ENCODE measurements at regions not wholly inside any gene's neighbourhood (a gene's known extent, or its start where the extent isn't known, plus 50 kb on each side); places are given as distances from the start of the nearest gene placed in this dataset.

DNA sequence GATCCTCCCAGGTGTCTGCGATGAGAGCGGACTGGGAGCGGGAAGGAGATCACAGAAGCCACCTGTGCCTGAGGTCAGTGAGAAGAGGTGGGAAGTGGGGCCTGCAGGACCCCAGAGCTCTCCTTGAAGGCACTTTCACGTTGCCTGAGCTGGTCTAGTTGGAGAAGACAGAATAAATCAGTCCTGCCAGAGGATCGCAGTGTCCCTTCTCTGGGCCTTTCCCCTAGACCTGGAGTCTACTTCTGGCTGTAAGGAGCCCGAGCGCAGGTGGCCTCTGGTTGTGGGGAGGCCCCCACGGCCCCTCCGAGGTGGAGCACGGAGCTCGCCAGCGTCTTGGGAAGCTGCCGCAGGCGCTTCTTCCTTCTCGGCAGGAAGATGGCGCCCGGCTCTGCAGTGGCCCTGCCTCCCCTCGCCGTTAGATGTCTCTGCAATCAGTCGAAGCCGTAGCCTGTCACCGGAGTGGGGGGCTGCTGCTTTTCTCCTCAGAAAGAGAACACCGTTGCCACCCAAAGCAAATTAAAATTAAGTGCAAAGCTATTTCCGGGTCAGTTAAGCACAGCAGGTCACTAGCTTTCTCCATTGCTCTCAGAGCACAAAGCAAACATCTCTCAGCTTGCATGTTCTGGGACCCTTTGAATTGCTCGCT is 212.0 kb upstream of the MYT1L start:
- no peak overlapping the region for H2AK9ac ChIP-seq (replicated peaks; ENCODE audit: low read depth, low read length, poor library complexity)
- ATAC-seq (ENCODE audit: low read depth) (no peak), DNase-seq (no peak)
- H2BK20ac ChIP-seq (ENCODE audit: low read depth, low read length), result no peak overlapping the region
- no peak overlapping the region for H2BK5ac ChIP-seq (ENCODE audit: low read depth, low read length, poor library complexity, severe bottlenecking)
- no peaks in the 10 kb centered on the region for H3K79me1 ChIP-seq (ENCODE audit: low read depth in 1 of 2, low read length in 2 of 2)
- H3K27me3 ChIP-seq (ENCODE audit: control insufficient read depth, insufficient read depth, low read length), result no peaks in the 10 kb centered on the region
- no peak overlapping the region for H2BK120ac ChIP-seq (ENCODE audit: low read depth, low read length)
- H3K4ac ChIP-seq (ENCODE audit: low read depth, low read length), result no peak overlapping the region
- no peaks in the 10 kb centered on the region for H3K4me1 ChIP-seq (ENCODE audit: control insufficient read depth, insufficient read depth, low read length)
- H3K4me3 ChIP-seq (ENCODE audit: insufficient read depth, low read depth, low read length), result no peak overlapping the region
- no peaks in the 10 kb centered on the region for H3K9me1 ChIP-seq (ENCODE audit: insufficient read depth, low read length)
- no peak overlapping the region for H4K8ac ChIP-seq (ENCODE audit: low read depth in 2 of 2, low read length in 2 of 2)
- no peak overlapping the region for H4K5ac ChIP-seq (ENCODE audit: low read depth, low read length)
- no peak overlapping the region for H3K9ac ChIP-seq (ENCODE audit: low read depth, low read length)
- no peak overlapping the region for H4K91ac ChIP-seq (ENCODE audit: insufficient read depth, low read depth, low read length)
- H3K36me3 ChIP-seq (ENCODE audit: control insufficient read depth, insufficient read depth, low read length), result no peaks in the 10 kb centered on the region
- no peak overlapping the region for H3K27ac ChIP-seq (ENCODE audit: insufficient read depth, low read length)
- H3K18ac ChIP-seq (ENCODE audit: low read depth, low read length), result no peak overlapping the region
- H4K20me1 ChIP-seq (ENCODE audit: insufficient read depth, low read length), result no peaks in the 10 kb centered on the region
- no peak overlapping the region for H2AFZ ChIP-seq (replicated peaks; ENCODE audit: low read length, poor library complexity)
- ChIA-PET CTCF (no interaction called here), POLR2A (ENCODE audit: unreplicated experiment) (no interaction called here)
- no peak overlapping the region for H3K56ac ChIP-seq (ENCODE audit: extremely low read depth, insufficient read depth, low read length)
- H2BK15ac ChIP-seq (ENCODE audit: low read depth, low read length), result no peak overlapping the region
- no peak overlapping the region for H3K23ac ChIP-seq (ENCODE audit: low read depth, low read length)
- peaks cover 32% of the 10 kb centered on the region for H3K9me3 ChIP-seq (ENCODE audit: control insufficient read depth, insufficient read depth, low read length)
- no peak overlapping the region for H2AK5ac ChIP-seq (ENCODE audit: low read depth, low read length)
- no CpG with 5 or more reads among the region's 25 CpGs for WGBS, 2 experiments (ENCODE audit: extremely low coverage in 2 of 2, insufficient read length in 1 of 2)
- in situ Hi-C loops (cut with MboI; ENCODE audit: low sequenced_read_pairs), result no loop called here
- no TSS peak for BruUV-seq (replicated peaks)
- TF ChIP-seq CHD1 (IDR thresholded peaks at IDR 0.05; ENCODE audit: low read depth, low read length) (no peak), CEBPB (IDR thresholded peaks at IDR 0.05; ENCODE audit: low read depth, low read length) (no peak), BHLHE40 (IDR thresholded peaks at IDR 0.05; ENCODE audit: low read depth, low read length) (no peak), MAFK (IDR thresholded peaks at IDR 0.05; ENCODE audit: low read depth, low read length) (no peak), MAZ (IDR thresholded peaks at IDR 0.05; ENCODE audit: borderline replicate concordance, low read depth, low read length) (no peak)
- no peak overlapping the region for H3K14ac ChIP-seq (replicated peaks; ENCODE audit: low read depth, low read length)
- dilution Hi-C loops (cut with HindIII; ENCODE audit: low sequenced_read_pairs, unreplicated experiment), result no loop called here
- no peak overlapping the region for H3K4me2 ChIP-seq (ENCODE audit: low read depth, low read length)
- intact Hi-C loops (cut with micrococcal nuclease), result no loop called here
